Skeletal muscle satellite cell (primary cell): ENCODE measurements at regions not wholly inside any gene's neighbourhood (a gene's known extent, or its start where the extent isn't known, plus 50 kb on each side); places are given as distances from the start of the nearest gene placed in this dataset.

ENCODE experiments used
- H3K27me3 ChIP-seq: 2 replicates; pipeline ENCODE4 v1.7.0; 2013; ENCODE audit warnings: low read length; ENCODE audit not compliant: control insufficient read depth, insufficient read depth
- H3K36me3 ChIP-seq: 2 replicates; pipeline ENCODE4 v1.7.0; 2013; ENCODE audit warnings: mild to moderate bottlenecking, control low read depth, low read length; ENCODE audit not compliant: insufficient read depth
- H3K4me1 ChIP-seq: 2 replicates; pipeline ENCODE4 v1.7.0; 2013; ENCODE audit warnings: low read length; ENCODE audit not compliant: control insufficient read depth, insufficient read depth
- H3K4me2 ChIP-seq: 2 replicates; pipeline ENCODE4 v1.7.0; 2013; ENCODE audit warnings: mild to moderate bottlenecking, low read length
- H3K4me3 ChIP-seq: 2 replicates; pipeline ENCODE4 v1.7.0; 2013; ENCODE audit warnings: low read length
- H3K9ac ChIP-seq: 2 replicates; pipeline ENCODE4 v1.7.0; 2013; ENCODE audit warnings: mild to moderate bottlenecking, low read depth, low read length, moderate library complexity
- H3K9me3 ChIP-seq: replicated peaks from 2 replicates; pipeline ENCODE4 v1.7.0; 2013; ENCODE audit warnings: mild to moderate bottlenecking, control low read depth, low read length

- Histone ChIP-seq H3K4me2 (no peak overlapping the region), H3K36me3 (no peaks in the 10 kb centered on the region), H3K9ac (no peak overlapping the region), H3K9me3 (no peaks in the 10 kb centered on the region), H3K4me1 (no peaks in the 10 kb centered on the region), H3K4me3 (no peak overlapping the region), H3K27me3 (no peaks in the 10 kb centered on the region)
Observed at GRCh38 chr3:22159004-22159695, 408.1 kb upstream of the ZNF385D start.

GRCh38 chr3:22161315-22161714, 410.3 kb upstream of the ZNF385D start:
- Histone ChIP-seq H3K9me3 (no peaks in the 10 kb centered on the region), H3K4me3 (no peak overlapping the region), H3K9ac (no peak overlapping the region), H3K4me1 (no peaks in the 10 kb centered on the region), H3K36me3 (no peaks in the 10 kb centered on the region), H3K27me3 (no peaks in the 10 kb centered on the region), H3K4me2 (no peak overlapping the region)

GRCh38 chr3:22170370-22170769, 419.4 kb upstream of the ZNF385D start:
- Histone ChIP-seq H3K9me3 (no peaks in the 10 kb centered on the region), H3K9ac (no peak overlapping the region), H3K4me2 (no peak overlapping the region), H3K36me3 (no peaks in the 10 kb centered on the region), H3K27me3 (no peaks in the 10 kb centered on the region), H3K4me3 (no peak overlapping the region), H3K4me1 (no peaks in the 10 kb centered on the region)

- no peak overlapping the region for H3K4me3 ChIP-seq
- H3K9me3 ChIP-seq: no peaks in the 10 kb centered on the region
- no peaks in the 10 kb centered on the region for H3K4me1 ChIP-seq
- no peaks in the 10 kb centered on the region for H3K27me3 ChIP-seq
- H3K4me2 ChIP-seq: no peak overlapping the region
- no peaks in the 10 kb centered on the region for H3K36me3 ChIP-seq
- no peak overlapping the region for H3K9ac ChIP-seq
Observed at GRCh38 chr3:22172964-22173363, 422.0 kb upstream of the ZNF385D start.

GRCh38 chr3:22175947-22176346, 424.9 kb upstream of the ZNF385D start:
- Histone ChIP-seq H3K9ac (no peak overlapping the region), H3K9me3 (no peaks in the 10 kb centered on the region), H3K36me3 (no peaks in the 10 kb centered on the region), H3K4me1 (no peaks in the 10 kb centered on the region), H3K27me3 (no peaks in the 10 kb centered on the region), H3K4me2 (no peak overlapping the region), H3K4me3 (no peak overlapping the region)

- H3K27me3 ChIP-seq: no peaks in the 10 kb centered on the region
- H3K4me1 ChIP-seq: no peaks in the 10 kb centered on the region
- H3K4me3 ChIP-seq: no peak overlapping the region
- no peak overlapping the region for H3K4me2 ChIP-seq
- H3K9me3 ChIP-seq: no peaks in the 10 kb centered on the region
- no peak overlapping the region for H3K9ac ChIP-seq
- H3K36me3 ChIP-seq: no peaks in the 10 kb centered on the region
Observed at GRCh38 chr3:22176911-22177310, 425.9 kb upstream of the ZNF385D start.

GRCh38 chr3:22189616-22190015, 438.6 kb upstream of the ZNF385D start:
- H3K36me3 ChIP-seq: no peaks in the 10 kb centered on the region
- H3K4me1 ChIP-seq: no peaks in the 10 kb centered on the region
- H3K4me3 ChIP-seq: no peak overlapping the region
- H3K4me2 ChIP-seq: no peak overlapping the region
- no peak overlapping the region for H3K9ac ChIP-seq
- H3K27me3 ChIP-seq: peaks cover 5% of the 10 kb centered on the region
- H3K9me3 ChIP-seq: no peaks in the 10 kb centered on the region

- Histone ChIP-seq H3K4me3 (no peak overlapping the region), H3K27me3 (no peaks in the 10 kb centered on the region), H3K9ac (no peak overlapping the region)
Observed at GRCh38 chr3:22199095-22199494, 448.1 kb upstream of the ZNF385D start.

GRCh38 chr3:22208844-22209243, 457.8 kb upstream of the ZNF385D start:
- H3K9me3 ChIP-seq: no peaks in the 10 kb centered on the region
- H3K36me3 ChIP-seq: no peaks in the 10 kb centered on the region
- no peak overlapping the region for H3K4me2 ChIP-seq
- no peak overlapping the region for H3K4me3 ChIP-seq
- H3K4me1 ChIP-seq: no peaks in the 10 kb centered on the region
- peaks cover 10% of the 10 kb centered on the region for H3K27me3 ChIP-seq
- H3K9ac ChIP-seq: no peak overlapping the region

More at GRCh38 chr3:22199095-22199494, 448.1 kb upstream of the ZNF385D start:
- no peaks in the 10 kb centered on the region for H3K36me3 ChIP-seq
- H3K9me3 ChIP-seq: no peaks in the 10 kb centered on the region
- H3K4me1 ChIP-seq: no peaks in the 10 kb centered on the region
- H3K4me2 ChIP-seq: no peak overlapping the region

- Histone ChIP-seq H3K4me3 (no peak overlapping the region), H3K27me3 (peaks cover 10% of the 10 kb centered on the region), H3K4me2 (no peak overlapping the region), H3K9ac (no peak overlapping the region), H3K9me3 (no peaks in the 10 kb centered on the region), H3K36me3 (no peaks in the 10 kb centered on the region), H3K4me1 (no peaks in the 10 kb centered on the region)
Observed at GRCh38 chr3:22209578-22209977, 458.6 kb upstream of the ZNF385D start.

GRCh38 chr3:22210693-22211092, 459.7 kb upstream of the ZNF385D start:
- H3K27me3 ChIP-seq: peaks cover 10% of the 10 kb centered on the region
- no peaks in the 10 kb centered on the region for H3K36me3 ChIP-seq
- H3K4me2 ChIP-seq: no peak overlapping the region
- H3K9me3 ChIP-seq: no peaks in the 10 kb centered on the region
- no peak overlapping the region for H3K9ac ChIP-seq
- H3K4me3 ChIP-seq: no peak overlapping the region
- H3K4me1 ChIP-seq: no peaks in the 10 kb centered on the region

GRCh38 chr3:22216601-22217000, 465.6 kb upstream of the ZNF385D start:
- H3K4me2 ChIP-seq: no peak overlapping the region
- peaks cover 6% of the 10 kb centered on the region for H3K27me3 ChIP-seq
- H3K36me3 ChIP-seq: no peaks in the 10 kb centered on the region
- no peak overlapping the region for H3K9ac ChIP-seq
- no peak overlapping the region for H3K4me3 ChIP-seq
- no peaks in the 10 kb centered on the region for H3K4me1 ChIP-seq
- no peaks in the 10 kb centered on the region for H3K9me3 ChIP-seq
